ENCODE measurements at regions not wholly inside any gene's neighbourhood (a gene's known extent, or its start where the extent isn't known, plus 50 kb on each side); places are given as distances from the start of the nearest gene placed in this dataset.

DNA sequence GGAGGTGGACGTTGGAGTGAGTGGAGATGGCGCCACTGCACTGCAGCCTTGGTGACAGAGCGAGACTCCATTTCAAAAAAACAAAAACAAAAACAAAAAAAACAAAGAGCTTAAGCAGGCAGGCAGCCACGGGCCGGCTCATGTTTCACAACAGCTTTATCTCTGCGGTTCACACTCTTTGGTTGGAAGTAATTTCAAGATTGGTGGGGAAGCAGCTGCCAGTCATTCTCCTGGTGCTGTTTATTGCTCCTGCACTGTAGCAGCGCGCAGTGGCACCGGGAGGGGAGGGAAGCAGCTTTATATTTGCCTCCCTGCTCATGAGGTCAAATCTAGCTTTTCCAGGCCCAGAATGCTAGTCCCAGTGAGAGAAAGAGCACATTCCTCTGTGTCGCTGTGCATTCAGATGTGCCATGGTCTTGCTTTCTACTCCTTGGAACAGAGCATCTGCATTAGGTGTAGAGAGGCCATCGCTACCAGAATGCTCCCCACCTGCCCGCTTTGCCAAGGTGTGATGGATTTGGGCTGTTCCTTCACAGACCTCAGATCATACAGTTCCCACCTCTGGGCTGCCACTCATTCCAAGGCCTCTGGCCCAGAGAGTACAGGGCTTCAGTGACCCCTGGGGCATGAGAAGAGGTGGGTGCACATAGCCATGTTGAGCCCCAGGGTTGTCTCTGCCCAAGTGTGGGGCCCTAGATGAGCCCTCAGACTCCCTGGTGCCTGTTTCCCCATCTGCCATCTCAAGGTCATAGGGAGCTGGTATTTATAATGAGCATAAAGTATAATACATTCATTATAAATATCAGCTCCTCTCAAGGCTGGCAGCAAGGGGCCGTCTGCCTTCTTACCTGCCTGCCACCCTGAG lies 270.4 kb downstream of the MED10 start:
- TF ChIP-seq, protein P1, sequence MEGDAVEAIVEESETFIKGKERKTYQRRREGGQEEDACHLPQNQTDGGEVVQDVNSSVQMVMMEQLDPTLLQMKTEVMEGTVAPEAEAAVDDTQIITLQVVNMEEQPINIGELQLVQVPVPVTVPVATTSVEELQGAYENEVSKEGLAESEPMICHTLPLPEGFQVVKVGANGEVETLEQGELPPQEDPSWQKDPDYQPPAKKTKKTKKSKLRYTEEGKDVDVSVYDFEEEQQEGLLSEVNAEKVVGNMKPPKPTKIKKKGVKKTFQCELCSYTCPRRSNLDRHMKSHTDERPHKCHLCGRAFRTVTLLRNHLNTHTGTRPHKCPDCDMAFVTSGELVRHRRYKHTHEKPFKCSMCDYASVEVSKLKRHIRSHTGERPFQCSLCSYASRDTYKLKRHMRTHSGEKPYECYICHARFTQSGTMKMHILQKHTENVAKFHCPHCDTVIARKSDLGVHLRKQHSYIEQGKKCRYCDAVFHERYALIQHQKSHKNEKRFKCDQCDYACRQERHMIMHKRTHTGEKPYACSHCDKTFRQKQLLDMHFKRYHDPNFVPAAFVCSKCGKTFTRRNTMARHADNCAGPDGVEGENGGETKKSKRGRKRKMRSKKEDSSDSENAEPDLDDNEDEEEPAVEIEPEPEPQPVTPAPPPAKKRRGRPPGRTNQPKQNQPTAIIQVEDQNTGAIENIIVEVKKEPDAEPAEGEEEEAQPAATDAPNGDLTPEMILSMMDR (IDR thresholded peaks at IDR 0.05) = no peak
- TF ChIP-seq POLR2A (IDR thresholded peaks at IDR 0.05) = no peak
